HCT116 (cell line): ENCODE measurements at regions not wholly inside any gene's neighbourhood (a gene's known extent, or its start where the extent isn't known, plus 50 kb on each side); places are given as distances from the start of the nearest gene placed in this dataset.

Experiments
- ATAC-seq: fragments of 200-7000 bp; cut with Tn5 transposase; 2 replicates; pipeline ENCODE4 v1.9.1; 2020; ENCODE audit warnings: mild to moderate bottlenecking, moderate library complexity
- BruUV-seq: library from RNA; stranded (reverse); fragments of 400-500 nt; replicated peaks from 2 replicates; lab custom pipeline; 2021; lab: Mats Ljungman, UMichigan
- CTCF ChIA-PET: fragments of 300-600 bp; sonication (Branson Sonifier 250); formaldehyde crosslinking; loops from one replicate; lab custom pipeline; 2021; ENCODE audit warnings: antibody characterized with exemption; lab: Charles Lee
- POLR2A ChIA-PET: fragments of 300-600, 350-600 bp; sonication (Branson Sonifier 250); formaldehyde crosslinking; loops from one replicate; lab custom pipeline; 2021; ENCODE audit warnings: antibody characterized with exemption; lab: Charles Lee
- RAD21 ChIA-PET, 2 experiments: fragments of 300-600 bp; sonication (Branson Sonifier 250); formaldehyde crosslinking; loops; one replicate each; lab custom pipeline; 2023; ENCODE audit warnings: low total read pairs in 2 of 2; ENCODE audit not compliant: uncharacterized antibody in 2 of 2, unreplicated experiment in 2 of 2, low non-redundant PET in 1 of 2; lab: Charles Lee
- DNase-seq: peaks from one replicate; pipeline ENCODE4 v3.0.0-alpha.2; 2010; ENCODE audit warnings: low read depth, low spot score
- H2AFZ ChIP-seq: fragments of 200-600 bp; shearing (Covaris generic), sonication (generic); 2 replicates; pipeline ENCODE4 v1.6.1; 2017; ENCODE audit warnings: low read depth, mixed run types, mixed read lengths, antibody characterized with exemption, low read length; ENCODE audit not compliant: poor library complexity, severe bottlenecking
- H3K27ac ChIP-seq: 2 replicates; pipeline ENCODE4 v1.5.1; 2012; ENCODE audit warnings: low read depth, low read length
- H3K27me3 ChIP-seq: fragments of 200-600 bp; sonication (generic); 2 replicates; pipeline ENCODE4 v1.6.1; 2016; ENCODE audit warnings: mixed run types, low read length, mixed read lengths; ENCODE audit not compliant: insufficient read depth
- H3K36me3 ChIP-seq, 2 experiments: fragments of 200-500 bp in 1 of 2; fragments of 200-600 bp in 1 of 2; sonication (Bioruptor generic) in 1 of 2; sonication (generic) in 1 of 2; 2 replicates each; pipeline versions ENCODE4 v1.5.1 to v1.6.1; 2014 to 2016; ENCODE audit warnings: low read length in 2 of 2, inconsistent platforms in 1 of 2, mixed read lengths in 1 of 2, mixed run types in 1 of 2; ENCODE audit not compliant: insufficient read depth in 2 of 2, control insufficient read depth in 1 of 2
- H3K4me1 ChIP-seq, 2 experiments: fragments of 200-600 bp in 1 of 2; sonication (generic) in 1 of 2; 2 replicates each; pipeline versions ENCODE4 v1.5.1 to v1.6.1; 2012 to 2017; ENCODE audit warnings: low read length in 2 of 2, inconsistent platforms in 1 of 2, mild to moderate bottlenecking in 1 of 2, mixed read lengths in 1 of 2, mixed run types in 1 of 2, moderate library complexity in 1 of 2; ENCODE audit not compliant: insufficient read depth in 2 of 2, control insufficient read depth in 1 of 2
- H3K4me2 ChIP-seq: fragments of 200-600 bp; sonication (generic); 2 replicates; pipeline ENCODE4 v1.6.1; 2017; ENCODE audit warnings: mixed run types, low read length, mixed read lengths
- H3K4me3 ChIP-seq, 2 experiments: fragments of 200-600 bp in 1 of 2; sonication (generic) in 1 of 2; replicated peaks in 1 of 2; 2 replicates each; pipeline ENCODE4 v1.5.1; 2011 to 2016; ENCODE audit warnings: low read length in 2 of 2, control low read depth in 1 of 2, low read depth in 1 of 2, mild to moderate bottlenecking in 1 of 2, mixed read lengths in 1 of 2, mixed run types in 1 of 2
- H3K79me2 ChIP-seq: fragments of 200-600 bp; sonication (generic); 2 replicates; pipeline ENCODE4 v1.6.1; 2017; ENCODE audit warnings: mild to moderate bottlenecking, mixed run types, low read length, moderate library complexity, mixed read lengths; ENCODE audit not compliant: insufficient read depth
- H3K9ac ChIP-seq: fragments of 200-600 bp; sonication (generic); 2 replicates; pipeline ENCODE4 v1.6.1; 2016; ENCODE audit warnings: low read length, mixed read lengths
- H3K9me2 ChIP-seq: fragments of 200-600 bp; sonication (generic), shearing (Covaris generic); 2 replicates; pipeline ENCODE4 v1.6.1; 2017; ENCODE audit warnings: mixed run types, mild to moderate bottlenecking, moderate library complexity; ENCODE audit not compliant: insufficient read depth
- H3K9me3 ChIP-seq, 2 experiments: fragments of 200-500 bp in 1 of 2; fragments of 200-600 bp in 1 of 2; sonication (Bioruptor generic) in 1 of 2; sonication (generic) in 1 of 2; 2 replicates each; pipeline ENCODE4 v1.6.1; 2014 to 2017; ENCODE audit warnings: low read length in 2 of 2, mixed read lengths in 2 of 2, inconsistent platforms in 1 of 2, low read depth in 1 of 2, mild to moderate bottlenecking in 1 of 2, mixed run types in 1 of 2, moderate library complexity in 1 of 2; ENCODE audit not compliant: control insufficient read depth in 1 of 2, insufficient read depth in 1 of 2
- H4K20me1 ChIP-seq: fragments of 200-600 bp; sonication (generic), shearing (Covaris generic); 2 replicates; pipeline ENCODE4 v1.6.1; 2017; ENCODE audit warnings: mixed run types, mild to moderate bottlenecking, moderate library complexity; ENCODE audit not compliant: insufficient read depth
- ATF3 ChIP-seq: IDR thresholded peaks from 2 replicates; pipeline ENCODE4 v1.6.1; 2012
- ELF1 ChIP-seq: IDR thresholded peaks from 2 replicates; pipeline ENCODE4 v1.6.1; 2012; ENCODE audit warnings: low read depth, borderline replicate concordance
- MAX ChIP-seq: IDR thresholded peaks from 2 replicates; pipeline ENCODE4 v1.6.1; 2012
- POLR2AphosphoS5 ChIP-seq: IDR thresholded peaks from 2 replicates; pipeline ENCODE4 v1.6.1; 2011; ENCODE audit warnings: mild to moderate bottlenecking, low read depth, low read length, moderate library complexity
- RAD21 ChIP-seq: IDR thresholded peaks from 2 replicates; pipeline ENCODE4 v1.6.1; 2012; ENCODE audit warnings: low read depth, mild to moderate bottlenecking
- REST ChIP-seq: IDR thresholded peaks from 2 replicates; pipeline ENCODE4 v1.6.1; 2012; ENCODE audit warnings: low read depth
- SP1 ChIP-seq: IDR thresholded peaks from 2 replicates; pipeline ENCODE4 v1.6.1; 2012; ENCODE audit warnings: low read depth
- SRF ChIP-seq: IDR thresholded peaks from 2 replicates; pipeline ENCODE4 v1.6.1; 2012; ENCODE audit warnings: low read depth
- TCF7L2 ChIP-seq: IDR thresholded peaks from 2 replicates; pipeline ENCODE4 v1.7.0; 2011; ENCODE audit warnings: borderline replicate concordance, inconsistent platforms; ENCODE audit not compliant: insufficient read depth, insufficient read length; ENCODE audit errors: extremely low read depth
- ZFX ChIP-seq: fragments of 450-650 bp; IDR thresholded peaks from 2 replicates; pipeline ENCODE4 v1.6.1; 2017
- ZNF274 ChIP-seq: fragments of 200-500 bp; sonication (Bioruptor generic); IDR thresholded peaks from 2 replicates; pipeline ENCODE4 v1.6.1; 2014; ENCODE audit warnings: mild to moderate bottlenecking, low read depth, low read length, inconsistent platforms
- intact Hi-C: fragments of 100-400 bp; cut with micrococcal nuclease; formaldehyde crosslinking; loops from 2 replicates; pipeline ENCODE4 v1.10.0; 2022

- Histone ChIP-seq H2AFZ (no peak overlapping the region), H3K27ac (no peak overlapping the region)
- DNase-seq, result no peak
These were observed 530.7 kb upstream of the CFAP20DC start for GRCh38 chr3:59580499-59580898.

More at GRCh38 chr3:59580499-59580898, 530.7 kb upstream of the CFAP20DC start:
- Histone ChIP-seq H3K4me3 (no peak overlapping the region), H3K36me3 (no peaks in the 10 kb centered on the region), H3K9ac (no peak overlapping the region), H3K4me1 (peaks cover 0 to 5% of the 10 kb centered on the region in 2 experiments; a peak in 1 of 4 replicates), H3K9me3 (no peaks in the 10 kb centered on the region), H4K20me1 (no peaks in the 10 kb centered on the region), H3K79me2 (no peaks in the 10 kb centered on the region), H3K9me2 (no peaks in the 10 kb centered on the region), H3K4me2 (no peak overlapping the region), H3K27me3 (no peaks in the 10 kb centered on the region)
- no TSS peak for BruUV-seq
- CTCF ChIA-PET, result no interaction called here
- POLR2A ChIA-PET, result no interaction called here
- intact Hi-C loops, result no loop called here
- TF ChIP-seq SRF (no peak), TCF7L2 (no peak), SP1 (no peak), ZFX (no peak), MAX (no peak), POLR2AphosphoS5 (no peak), RAD21 (no peak), REST (no peak), ZNF274 (no peak), ELF1 (no peak), ATF3 (no peak)
- ATAC-seq, result no peak
- RAD21 ChIA-PET, result no interaction called here
